ENCODE measurements at regions not wholly inside any gene's neighbourhood (a gene's known extent, or its start where the extent isn't known, plus 50 kb on each side); places are given as distances from the start of the nearest gene placed in this dataset.

DNA sequence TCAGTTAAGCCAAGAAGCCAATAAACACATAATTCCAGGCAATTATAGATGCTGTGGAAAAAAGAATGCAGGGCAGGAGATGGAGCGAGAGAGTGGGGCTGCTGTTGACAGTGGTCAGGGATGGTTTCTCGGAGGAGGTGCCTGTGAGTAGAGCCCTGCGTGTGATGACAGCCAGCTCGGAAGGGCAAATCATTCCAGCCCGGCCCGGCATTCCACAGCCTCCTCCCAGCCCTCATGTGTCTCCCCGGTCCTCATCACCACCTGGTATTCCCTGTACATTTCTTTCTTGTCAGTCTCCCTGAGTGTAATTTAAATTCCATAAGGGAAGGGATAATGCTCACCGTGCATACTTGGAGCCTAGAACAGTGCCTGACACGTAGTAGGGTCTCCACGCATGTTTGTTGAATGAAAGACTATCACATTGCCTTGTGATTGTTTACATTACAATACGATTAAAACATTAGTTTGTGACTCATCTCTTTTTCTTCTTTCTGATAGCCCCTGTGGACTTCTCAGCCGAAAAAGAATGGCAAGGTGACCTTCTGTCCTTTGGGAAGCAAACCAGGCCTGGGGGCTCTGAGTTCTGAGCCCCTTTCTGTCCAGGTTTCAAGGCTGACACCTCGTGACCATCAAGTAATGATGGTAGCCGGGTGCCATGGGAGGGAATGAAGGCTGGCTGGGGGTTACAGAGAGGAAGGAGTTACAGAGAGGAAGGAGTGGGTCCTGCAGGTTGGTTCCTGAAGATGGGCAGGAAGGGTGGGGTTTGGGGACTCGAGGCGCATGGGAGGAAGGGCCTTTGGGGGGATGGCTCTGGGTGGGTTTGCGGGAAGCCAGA is 379.5 kb upstream of the SULF2 start:
- DNase-seq = no peak

DNA sequence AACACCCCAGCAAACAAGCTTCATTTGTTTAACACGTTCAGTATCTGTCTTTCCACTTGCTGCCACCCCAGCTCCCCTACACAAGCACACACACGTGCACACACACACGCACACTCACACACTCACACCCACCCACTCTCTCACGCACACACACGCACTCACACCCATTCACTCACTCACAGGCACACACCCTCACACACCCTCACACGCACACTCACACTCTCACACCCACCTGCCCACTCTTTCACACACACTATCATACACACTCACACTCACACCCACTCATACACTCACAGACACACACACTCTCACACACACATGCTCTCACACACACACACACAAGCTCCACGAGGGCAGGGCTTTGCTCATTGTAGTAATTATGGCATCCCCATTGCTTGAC is 378.8 kb upstream of the SULF2 start:
- no peak for DNase-seq

DNA sequence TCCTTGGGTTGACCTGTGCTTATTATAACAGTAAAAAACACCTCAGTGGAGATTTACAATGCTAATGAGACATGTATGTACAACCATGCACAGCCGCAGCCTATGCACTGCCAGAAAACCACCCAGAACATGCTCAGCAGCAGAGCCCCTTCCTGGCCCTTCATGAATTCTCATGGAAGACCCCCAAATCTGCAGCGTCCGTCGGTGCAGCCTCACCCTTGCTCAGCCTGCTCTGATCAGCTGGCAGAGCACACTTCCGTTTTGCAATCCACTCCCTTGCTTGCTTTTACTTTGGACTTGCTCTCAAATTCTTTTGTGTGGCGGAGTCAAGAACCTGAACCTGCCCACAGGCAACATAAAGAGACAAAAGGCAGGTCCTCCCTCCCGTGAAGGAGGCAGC is 378.2 kb upstream of the SULF2 start:
- DNase-seq = no peak

DNA sequence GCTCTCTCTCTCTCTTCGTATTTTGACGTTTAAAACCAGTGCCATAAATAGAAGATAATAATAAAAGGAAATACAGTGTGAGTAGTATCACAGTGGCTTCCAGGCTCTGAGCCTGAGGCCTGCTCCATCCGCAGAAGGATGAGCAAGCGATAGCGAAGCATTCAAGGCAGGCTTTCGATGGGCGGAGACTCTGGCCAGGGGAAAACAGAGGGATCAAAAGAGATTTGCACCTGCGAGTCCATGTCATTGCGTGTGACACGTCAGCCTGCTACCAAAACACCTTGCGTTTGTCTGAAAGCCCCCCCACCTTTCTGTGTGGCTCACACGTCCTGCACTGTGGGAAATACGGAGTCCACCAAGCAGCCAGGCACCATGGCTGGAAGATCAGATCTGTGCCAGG is 377.3 kb upstream of the SULF2 start:
- no peak for DNase-seq

- no peak for DNase-seq
Measured at GRCh38 chr20:48159145-48160008, 374.1 kb upstream of the SULF2 start.

DNA sequence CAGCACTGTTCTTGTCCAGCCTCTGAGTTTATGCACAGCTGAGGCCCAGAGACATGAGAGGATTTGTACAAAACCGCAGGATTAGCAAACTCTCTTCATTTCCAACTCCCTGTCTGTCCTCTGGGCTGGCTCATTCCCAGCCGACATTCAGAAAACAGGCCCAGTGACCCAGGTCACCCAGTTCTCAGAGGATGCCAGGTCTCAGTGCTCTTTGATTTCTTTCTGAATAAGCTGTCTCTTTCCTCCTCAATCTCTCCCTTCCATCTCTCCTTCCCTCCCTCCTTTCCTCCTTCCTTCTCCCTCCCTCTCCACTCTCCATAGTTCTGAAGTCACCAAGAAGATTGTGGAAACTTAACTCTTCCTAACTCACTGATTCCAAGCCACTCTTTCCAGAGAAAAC is 372.7 kb upstream of the SULF2 start:
- no peak for DNase-seq

GRCh38 chr20:48156951-48157700 is 371.8 kb upstream of the SULF2 start:
- DNase-seq = no peak

DNA sequence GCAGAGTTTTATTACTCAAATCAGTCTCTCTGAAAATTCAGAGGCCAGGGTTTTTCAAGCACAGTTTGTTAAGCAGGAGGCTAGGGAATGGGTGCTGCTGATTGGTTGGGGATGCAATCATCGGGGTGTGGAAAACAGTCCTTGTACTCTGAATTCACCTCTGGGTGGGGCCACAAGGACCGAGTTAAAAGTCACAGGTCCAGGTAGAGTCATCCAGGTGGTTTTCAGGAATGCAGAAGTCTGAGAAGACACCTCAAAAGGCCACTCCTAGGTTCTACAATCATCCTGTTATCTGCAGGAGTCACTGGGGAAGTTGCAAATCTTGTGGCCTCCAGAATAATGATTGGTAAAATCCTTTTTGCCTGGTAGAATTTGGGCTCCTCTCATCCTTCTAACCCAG is 371.2 kb upstream of the SULF2 start:
- no peak for DNase-seq

DNA sequence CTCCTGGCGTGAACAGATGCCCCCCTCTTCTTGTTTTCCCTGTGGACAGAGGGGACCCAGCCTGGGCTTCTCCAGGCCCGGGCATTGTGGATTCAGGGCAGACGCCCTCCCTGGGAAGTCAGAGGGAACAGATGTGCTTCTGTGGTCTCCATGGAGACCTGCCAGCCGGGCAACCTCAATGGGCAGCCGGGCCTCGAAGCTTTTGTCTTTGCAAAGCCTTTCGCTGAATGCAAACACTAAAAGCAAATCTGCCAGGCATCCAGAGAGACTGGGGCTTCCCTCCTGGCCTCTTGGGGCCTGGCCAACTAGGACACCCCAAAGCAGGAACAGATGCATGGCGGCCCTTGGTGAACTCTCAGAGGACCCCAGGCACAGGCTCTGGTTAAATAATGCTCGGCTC is 370.0 kb upstream of the SULF2 start:
- DNase-seq = no peak

DNA sequence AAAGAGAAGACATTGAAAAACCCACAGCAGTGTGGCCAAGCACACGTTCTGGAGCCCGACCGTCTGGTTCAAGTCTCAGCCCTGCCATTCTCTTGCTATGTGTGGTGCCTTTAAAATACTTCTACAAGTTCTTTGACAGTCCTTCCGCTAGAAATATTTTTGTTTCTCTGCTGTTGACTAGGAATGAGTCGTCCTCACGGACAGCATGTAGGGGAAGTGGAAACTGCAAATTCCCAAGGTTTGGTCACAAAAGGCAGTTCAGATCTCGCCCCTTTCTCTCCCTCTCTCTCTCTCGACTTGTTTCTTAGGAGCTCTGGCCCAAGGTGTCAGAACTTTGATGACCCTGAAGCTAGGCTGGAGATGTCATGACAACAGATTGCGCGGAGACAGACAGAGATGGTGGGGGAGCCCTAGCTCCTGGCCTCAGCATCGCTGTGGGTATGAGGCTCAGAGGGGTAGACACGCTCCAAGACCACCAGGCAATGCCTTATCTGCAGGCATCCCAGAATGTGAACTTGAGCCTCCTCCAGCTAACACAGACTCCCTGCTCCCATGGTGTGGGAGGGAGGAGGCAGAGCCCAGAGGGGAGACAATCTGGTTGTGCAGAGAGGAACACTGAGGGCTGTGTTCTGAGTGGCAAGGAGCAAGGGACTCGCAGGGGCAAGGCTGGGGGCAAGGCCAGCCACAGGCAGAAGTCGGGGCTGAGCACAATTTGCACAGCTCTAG is 368.9 kb upstream of the SULF2 start:
- DNase-seq = no peak

DNA sequence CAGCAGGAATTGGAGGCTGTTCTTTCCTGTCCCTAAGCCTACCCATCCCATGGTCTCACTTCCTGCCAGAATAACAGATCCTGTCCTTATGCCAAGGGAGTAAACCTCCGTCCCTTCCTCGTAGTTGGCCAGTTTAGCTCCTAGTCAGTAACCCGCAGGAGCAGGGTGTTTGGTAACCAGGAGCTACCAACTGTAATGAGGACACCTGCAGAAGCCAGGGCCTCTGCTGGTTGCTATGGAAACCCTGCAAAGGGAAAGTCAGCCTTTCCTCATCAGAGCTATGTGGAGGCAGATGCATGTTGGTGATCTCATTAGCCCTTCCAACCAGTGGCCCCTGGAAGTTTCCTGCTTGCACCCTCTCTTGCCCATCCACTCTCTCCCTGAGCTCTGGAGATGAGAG is 368.2 kb upstream of the SULF2 start:
- no peak for DNase-seq

- DNase-seq = no peak
Measured at GRCh38 chr20:48153103-48153502, 367.8 kb upstream of the SULF2 start.

- DNase-seq = no peak
Measured at GRCh38 chr20:48150568-48150967, 365.3 kb upstream of the SULF2 start.

- no peak for DNase-seq
Measured at GRCh38 chr20:48149902-48150301, 364.6 kb upstream of the SULF2 start.

- DNase-seq = no peak
Measured at GRCh38 chr20:48148916-48149672, 363.8 kb upstream of the SULF2 start.

DNA sequence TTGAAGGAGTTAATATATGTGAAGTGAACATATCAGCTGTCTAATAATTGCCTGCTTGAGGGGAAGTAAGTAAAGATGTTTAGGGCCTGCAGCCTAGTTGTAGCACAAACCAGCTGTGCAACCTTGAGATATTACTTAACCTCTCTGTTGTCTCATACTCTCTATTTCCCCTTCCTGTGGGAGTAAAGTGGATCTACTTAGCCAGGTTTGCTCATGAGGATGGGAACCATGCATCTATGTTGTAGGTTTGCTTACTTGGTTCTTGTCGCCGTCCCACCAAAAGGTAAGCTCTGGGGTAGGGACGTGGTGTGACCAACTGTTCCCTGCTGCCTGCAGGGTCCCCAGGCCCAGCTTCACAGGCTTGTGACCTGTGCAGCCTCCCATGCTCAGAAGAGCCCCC is 362.7 kb upstream of the SULF2 start:
- no peak for DNase-seq

DNA sequence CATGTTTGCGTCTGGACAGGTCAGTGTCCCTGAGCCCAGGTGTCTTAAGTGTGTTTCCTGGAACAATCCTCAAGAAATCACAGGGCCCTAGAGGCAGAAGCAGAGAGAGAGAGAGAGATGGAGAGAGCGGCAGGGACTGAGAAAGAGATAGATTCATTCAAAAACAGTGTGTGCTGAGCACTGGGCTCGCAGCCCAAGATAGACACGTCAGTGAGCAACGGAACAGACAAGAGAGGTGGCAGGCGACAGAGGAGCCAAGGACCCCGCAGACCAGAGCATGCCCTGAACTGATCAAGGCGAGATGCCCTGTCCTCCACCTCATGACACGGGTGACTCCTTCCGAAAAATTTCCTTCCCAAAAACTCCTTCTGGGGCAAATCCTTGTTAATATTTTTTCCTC is 362.0 kb upstream of the SULF2 start:
- DNase-seq = no peak

- no peak for DNase-seq
Measured at GRCh38 chr20:48146877-48147276, 361.6 kb upstream of the SULF2 start.

GRCh38 chr20:48146308-48146707 is 361.0 kb upstream of the SULF2 start:
- no peak for DNase-seq

- DNase-seq = no peak
Measured at GRCh38 chr20:48143435-48144081, 358.3 kb upstream of the SULF2 start.

DNA sequence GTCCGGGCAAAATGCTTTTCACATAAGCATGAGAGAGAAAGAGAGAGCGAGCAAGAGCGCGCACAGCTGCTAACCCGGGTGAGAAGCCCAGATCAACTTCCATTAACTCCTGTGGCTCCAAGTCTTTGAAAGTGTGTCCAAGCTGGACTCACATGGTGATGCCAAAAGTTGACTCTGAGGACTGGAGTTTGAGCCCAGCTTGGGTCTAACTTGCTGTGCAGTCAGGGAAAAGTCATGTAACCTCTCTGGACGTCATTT is 357.2 kb upstream of the SULF2 start:
- DNase-seq = no peak

Data from AML-193 (cell line).